HG03097 (cell line): ENCODE measurements at regions not wholly inside any gene's neighbourhood (a gene's known extent, or its start where the extent isn't known, plus 50 kb on each side); places are given as distances from the start of the nearest gene placed in this dataset.

Source experiments
- ATAC-seq: cut with Tn5 transposase; IDR thresholded peaks from one replicate; pipeline ENCODE4 v1.9.1; 2021; ENCODE audit not compliant: unreplicated experiment, low FRiP score

GRCh38 chr1:208921259-208921658, 662.3 kb upstream of the CAMK1G start:
- no peak for ATAC-seq

GRCh38 chr1:208923456-208923855, 660.1 kb upstream of the CAMK1G start:
- no peak for ATAC-seq

GRCh38 chr1:208923946-208924720, 659.4 kb upstream of the CAMK1G start:
- no peak for ATAC-seq

- no peak for ATAC-seq
Observed at GRCh38 chr1:208924928-208925327, 658.6 kb upstream of the CAMK1G start.

- no peak for ATAC-seq
Observed at GRCh38 chr1:208928349-208929010, 655.0 kb upstream of the CAMK1G start.

GRCh38 chr1:208929575-208929974, 653.9 kb upstream of the CAMK1G start:
- ATAC-seq = no peak

GRCh38 chr1:208931936-208932335, 651.6 kb upstream of the CAMK1G start:
- no peak for ATAC-seq

GRCh38 chr1:208933984-208934525, 649.5 kb upstream of the CAMK1G start:
- ATAC-seq = no peak

GRCh38 chr1:208934933-208935332, 648.6 kb upstream of the CAMK1G start:
- no peak for ATAC-seq

GRCh38 chr1:208935517-208936187, 647.9 kb upstream of the CAMK1G start:
- ATAC-seq = no peak

GRCh38 chr1:208939537-208940085, 643.9 kb upstream of the CAMK1G start:
- no peak for ATAC-seq

GRCh38 chr1:208942394-208943130, 641.0 kb upstream of the CAMK1G start:
- ATAC-seq = no peak

GRCh38 chr1:208943291-208943690, 640.2 kb upstream of the CAMK1G start:
- ATAC-seq = no peak

- ATAC-seq = no peak
Observed at GRCh38 chr1:208944981-208945451, 638.5 kb upstream of the CAMK1G start.

GRCh38 chr1:208950206-208950605, 633.3 kb upstream of the CAMK1G start:
- no peak for ATAC-seq

GRCh38 chr1:208951026-208951525, 632.4 kb upstream of the CAMK1G start:
- no peak for ATAC-seq

- no peak for ATAC-seq
Observed at GRCh38 chr1:208951908-208952307, 631.6 kb upstream of the CAMK1G start.

- no peak for ATAC-seq
Observed at GRCh38 chr1:208962867-208963266, 620.6 kb upstream of the CAMK1G start.

- ATAC-seq = no peak
Observed at GRCh38 chr1:208965351-208965750, 618.2 kb upstream of the CAMK1G start.

GRCh38 chr1:208967334-208967733, 616.2 kb upstream of the CAMK1G start:
- no peak for ATAC-seq
